Nephron (organoid): ENCODE measurements at regions not wholly inside any gene's neighbourhood (a gene's known extent, or its start where the extent isn't known, plus 50 kb on each side); places are given as distances from the start of the nearest gene placed in this dataset.

Experiments used
- H3K27ac Mint-ChIP-seq, 3 experiments: 2 replicates each; pipeline ENCODE4 v1.8.0; 2020; ENCODE audit warnings: mixed read lengths in 3 of 3, mild to moderate bottlenecking in 2 of 3, moderate library complexity in 1 of 3
- H3K27me3 Mint-ChIP-seq: 2 replicates; pipeline ENCODE4 v1.8.0; 2021; ENCODE audit warnings: low read depth, mild to moderate bottlenecking, moderate library complexity, mixed read lengths
- H3K36me3 Mint-ChIP-seq: 2 replicates; pipeline ENCODE4 v1.8.0; 2020; ENCODE audit warnings: low read depth, mixed read lengths
- H3K4me1 Mint-ChIP-seq: 2 replicates; pipeline ENCODE4 v1.8.0; 2020; ENCODE audit warnings: mixed read lengths
- H3K4me3 Mint-ChIP-seq, 3 experiments: 2 replicates each; pipeline ENCODE4 v1.8.0; 2020; ENCODE audit warnings: mild to moderate bottlenecking in 3 of 3, mixed read lengths in 3 of 3, moderate library complexity in 2 of 3
- H3K9me3 Mint-ChIP-seq: 2 replicates; pipeline ENCODE4 v1.8.0; 2020; ENCODE audit warnings: mixed read lengths
- TF ChIP-seq, protein P1 (sequence below), 3 experiments: fragments of 200-600 bp; sonication (generic); IDR thresholded peaks; one replicate each; pipeline ENCODE4 v1.5.0; 2021; ENCODE audit warnings: antibody characterized with exemption in 3 of 3; ENCODE audit not compliant: unreplicated experiment in 3 of 3

DNA sequence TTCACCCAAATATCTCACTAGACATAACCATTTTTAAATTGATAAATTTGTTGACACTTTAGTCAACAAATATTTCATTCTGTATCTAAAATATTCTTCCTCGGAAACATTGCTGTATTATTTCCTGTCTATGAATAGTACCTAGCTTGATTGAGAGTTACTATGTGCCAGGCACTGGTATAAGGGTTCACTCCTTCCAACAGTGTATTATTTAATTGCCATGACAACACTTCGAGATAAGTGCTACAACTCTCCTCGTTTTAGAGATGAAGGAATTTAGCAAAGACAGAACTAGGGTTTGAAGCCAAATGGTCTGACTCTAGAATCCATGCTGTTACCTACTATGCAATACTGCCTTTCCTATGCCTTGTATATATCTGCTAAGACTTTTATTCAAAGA, 287.2 kb downstream of the YTHDC2 start:
- Mint-ChIP-seq H3K9me3 (no peaks in the 10 kb centered on the region), H3K27me3 (peaks cover 3% of the 10 kb centered on the region)

DNA sequence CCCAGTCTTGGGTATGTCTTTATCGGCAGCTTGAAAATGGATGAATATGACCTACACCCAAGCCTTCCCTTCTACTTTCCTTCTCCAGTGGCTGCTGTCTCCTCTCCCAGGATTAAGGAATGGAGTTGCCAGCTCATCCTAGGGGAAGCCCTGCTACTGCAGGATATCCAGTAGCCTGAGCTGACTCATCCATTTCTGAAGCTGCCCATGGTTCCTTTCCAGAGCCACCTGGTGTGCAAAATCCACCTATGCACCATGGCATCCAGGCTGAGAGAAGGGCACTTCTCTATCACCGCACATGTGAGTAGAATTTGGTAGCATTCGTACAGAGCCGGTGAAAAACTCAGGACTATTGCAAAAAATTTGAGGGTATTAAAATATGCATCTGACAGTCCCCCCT, 290.8 kb downstream of the YTHDC2 start:
- Mint-ChIP-seq H3K27ac (no peak overlapping the region), H3K36me3 (no peaks in the 10 kb centered on the region), H3K4me1 (peaks cover 31% of the 10 kb centered on the region), H3K9me3 (no peaks in the 10 kb centered on the region), H3K27me3 (peaks cover 3% of the 10 kb centered on the region), H3K4me3 (no peak overlapping the region)
- TF ChIP-seq, protein P1, sequence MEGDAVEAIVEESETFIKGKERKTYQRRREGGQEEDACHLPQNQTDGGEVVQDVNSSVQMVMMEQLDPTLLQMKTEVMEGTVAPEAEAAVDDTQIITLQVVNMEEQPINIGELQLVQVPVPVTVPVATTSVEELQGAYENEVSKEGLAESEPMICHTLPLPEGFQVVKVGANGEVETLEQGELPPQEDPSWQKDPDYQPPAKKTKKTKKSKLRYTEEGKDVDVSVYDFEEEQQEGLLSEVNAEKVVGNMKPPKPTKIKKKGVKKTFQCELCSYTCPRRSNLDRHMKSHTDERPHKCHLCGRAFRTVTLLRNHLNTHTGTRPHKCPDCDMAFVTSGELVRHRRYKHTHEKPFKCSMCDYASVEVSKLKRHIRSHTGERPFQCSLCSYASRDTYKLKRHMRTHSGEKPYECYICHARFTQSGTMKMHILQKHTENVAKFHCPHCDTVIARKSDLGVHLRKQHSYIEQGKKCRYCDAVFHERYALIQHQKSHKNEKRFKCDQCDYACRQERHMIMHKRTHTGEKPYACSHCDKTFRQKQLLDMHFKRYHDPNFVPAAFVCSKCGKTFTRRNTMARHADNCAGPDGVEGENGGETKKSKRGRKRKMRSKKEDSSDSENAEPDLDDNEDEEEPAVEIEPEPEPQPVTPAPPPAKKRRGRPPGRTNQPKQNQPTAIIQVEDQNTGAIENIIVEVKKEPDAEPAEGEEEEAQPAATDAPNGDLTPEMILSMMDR (IDR thresholded peaks at IDR 0.05; ENCODE audit: unreplicated experiment in 3 of 3), result no peak

More for the DNA sequence above, 287.2 kb downstream of the YTHDC2 start:
- H3K4me3 Mint-ChIP-seq, result no peak overlapping the region
- TF ChIP-seq, protein P1 (IDR thresholded peaks at IDR 0.05; ENCODE audit: unreplicated experiment in 3 of 3), result no peak
- no peaks in the 10 kb centered on the region for H3K4me1 Mint-ChIP-seq
- H3K27ac Mint-ChIP-seq, result no peak overlapping the region
- H3K36me3 Mint-ChIP-seq, result no peaks in the 10 kb centered on the region

DNA sequence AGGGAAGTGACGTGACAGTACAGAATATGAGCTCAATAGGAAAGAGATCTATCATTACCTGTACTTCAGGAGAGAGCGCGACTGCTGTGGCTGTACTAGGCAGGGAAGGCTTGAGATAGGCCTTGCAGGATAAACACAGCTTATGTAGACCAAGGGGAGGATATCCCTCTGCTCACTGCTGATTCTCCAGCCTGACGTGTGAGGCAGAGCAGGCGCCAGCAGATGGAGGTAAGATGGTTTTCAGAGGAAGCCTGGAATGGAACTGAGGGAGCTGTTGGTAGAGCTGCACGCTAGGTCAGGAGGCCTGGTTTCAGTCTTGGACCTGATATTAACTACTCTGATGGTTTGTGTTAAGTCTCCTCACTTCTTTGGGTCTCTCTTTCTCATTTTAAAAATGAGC, 291.4 kb downstream of the YTHDC2 start:
- Mint-ChIP-seq H3K36me3 (no peaks in the 10 kb centered on the region), H3K27me3 (peaks cover under 1% of the 10 kb centered on the region), H3K4me1 (peaks cover 38% of the 10 kb centered on the region), H3K27ac (no peak overlapping the region), H3K4me3 (no peak overlapping the region), H3K9me3 (no peaks in the 10 kb centered on the region)
- TF ChIP-seq, protein P1 (IDR thresholded peaks at IDR 0.05; ENCODE audit: unreplicated experiment in 3 of 3), result no peak

DNA sequence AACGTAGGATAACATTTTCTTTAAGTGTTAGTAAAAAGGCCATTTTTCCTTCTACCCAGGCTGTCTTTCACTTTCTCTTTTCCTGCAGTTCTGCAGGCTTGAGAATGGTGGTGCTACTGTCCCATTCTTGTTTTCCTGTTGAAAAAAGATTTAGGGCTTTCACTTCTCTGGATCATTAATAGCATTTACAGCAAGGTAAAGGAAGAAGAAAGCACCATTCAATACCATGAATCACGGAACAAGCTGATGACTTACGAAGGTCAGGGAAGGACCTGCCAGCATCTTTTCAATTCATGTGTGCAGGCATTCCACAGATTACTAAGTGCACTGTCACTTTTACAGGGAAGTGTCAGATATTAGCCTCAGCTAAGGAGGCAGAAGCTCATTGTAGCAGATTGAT, 292.8 kb downstream of the YTHDC2 start:
- TF ChIP-seq, protein P1 (IDR thresholded peaks at IDR 0.05; ENCODE audit: unreplicated experiment in 3 of 3), result peak; percentile 43 to 52 (median 49)
- H3K9me3 Mint-ChIP-seq, result no peaks in the 10 kb centered on the region
- H3K36me3 Mint-ChIP-seq, result no peaks in the 10 kb centered on the region
- no peak overlapping the region for H3K4me3 Mint-ChIP-seq
- no peaks in the 10 kb centered on the region for H3K27me3 Mint-ChIP-seq
- peak overlapping the region; percentile 90 to 92 (median 91) for H3K27ac Mint-ChIP-seq
- peaks cover 42% of the 10 kb centered on the region for H3K4me1 Mint-ChIP-seq

DNA sequence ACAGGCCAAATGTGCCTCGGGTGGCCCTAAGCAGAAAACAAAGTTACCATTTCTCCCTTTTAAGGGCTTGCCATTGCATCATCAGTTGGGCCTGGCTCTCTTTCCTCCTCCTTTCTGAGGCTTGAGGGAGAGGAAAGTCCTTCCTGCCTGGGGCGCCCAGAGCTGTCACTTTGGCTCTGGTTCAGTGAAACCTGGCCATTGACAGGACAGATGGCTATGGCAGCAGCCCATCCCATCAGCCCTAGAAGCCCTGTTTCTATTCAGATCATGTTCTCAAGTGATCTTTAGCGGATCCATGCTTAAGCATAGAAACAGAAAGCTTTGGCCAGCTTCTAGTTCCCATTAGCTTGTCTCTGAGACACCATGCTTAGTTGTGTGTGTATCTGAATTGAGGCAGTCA, 293.4 kb downstream of the YTHDC2 start:
- TF ChIP-seq, protein P1 (IDR thresholded peaks at IDR 0.05; ENCODE audit: unreplicated experiment in 3 of 3), result no peak
- H3K4me1 Mint-ChIP-seq, result peaks cover 42% of the 10 kb centered on the region
- peak overlapping the region in 2 of 3 experiments; percentile 10 to 49 for H3K4me3 Mint-ChIP-seq
- no peaks in the 10 kb centered on the region for H3K36me3 Mint-ChIP-seq
- H3K27me3 Mint-ChIP-seq, result no peaks in the 10 kb centered on the region
- no peaks in the 10 kb centered on the region for H3K9me3 Mint-ChIP-seq
- H3K27ac Mint-ChIP-seq, result peak overlapping the region; percentile 90 to 92 (median 91)

DNA sequence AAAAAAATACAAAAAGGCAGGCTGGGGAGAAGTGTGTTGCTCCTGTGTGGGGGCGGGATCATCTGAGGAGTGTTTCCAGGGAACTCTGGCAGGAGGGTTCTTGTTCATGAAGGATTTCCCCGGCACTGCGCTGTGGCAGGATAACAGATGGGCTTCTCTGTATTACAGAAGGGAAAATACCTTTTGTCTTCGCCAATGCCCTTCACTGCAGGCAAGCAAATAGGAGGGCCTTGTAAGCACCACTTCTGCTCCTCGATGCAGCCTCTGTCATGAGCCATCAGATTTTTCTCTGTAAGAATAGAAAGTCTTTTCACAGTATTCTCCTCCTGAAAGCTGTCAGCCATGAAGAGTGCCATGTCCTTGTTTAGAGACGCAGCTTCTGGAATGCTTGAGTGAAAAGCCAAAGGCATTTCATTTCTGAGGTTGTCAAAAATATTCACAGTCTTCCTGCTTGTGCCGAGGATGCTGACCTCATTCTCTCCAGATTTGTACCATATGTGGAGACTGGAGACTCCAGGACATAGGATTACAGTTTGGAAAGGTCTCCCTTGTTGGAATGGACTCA, 294.0 kb downstream of the YTHDC2 start:
- Mint-ChIP-seq H3K27me3 (no peaks in the 10 kb centered on the region), H3K36me3 (no peaks in the 10 kb centered on the region), H3K4me1 (peaks cover 42% of the 10 kb centered on the region), H3K4me3 (peak overlapping the region in 2 of 3 experiments; percentile 10 to 49), H3K27ac (peak overlapping the region; percentile 90 to 92 (median 91)), H3K9me3 (no peaks in the 10 kb centered on the region)
- TF ChIP-seq, protein P1 (IDR thresholded peaks at IDR 0.05; ENCODE audit: unreplicated experiment in 3 of 3), result no peak
